B cell (primary cell): ENCODE measurements at regions not wholly inside any gene's neighbourhood (a gene's known extent, or its start where the extent isn't known, plus 50 kb on each side); places are given as distances from the start of the nearest gene placed in this dataset.

ENCODE experiments used
- ATAC-seq: fragments of 200-7000 bp; cut with Tn5 transposase; one replicate; pipeline ENCODE4 v1.10.0; 2021; ENCODE audit warnings: low read depth, mild to moderate bottlenecking, moderate number of reproducible peaks, moderate library complexity
- CTCF ChIA-PET: fragments of 350-600 bp; sonication (Branson Sonifier 250); formaldehyde crosslinking; loops from one replicate; lab custom pipeline; 2021; ENCODE audit warnings: antibody characterized with exemption, inconsistent platforms; lab: Charles Lee
- POLR2A ChIA-PET: fragments of 350-600 bp; sonication (Branson Sonifier 250); formaldehyde crosslinking; loops from one replicate; lab custom pipeline; 2021; ENCODE audit warnings: antibody characterized with exemption; lab: Charles Lee
- DNase-seq: peaks from one replicate; pipeline ENCODE4 v3.0.0; 2013
- H2AFZ ChIP-seq: 2 replicates; pipeline ENCODE4 v1.6.1; 2012; ENCODE audit warnings: mild to moderate bottlenecking, low read depth, low read length; ENCODE audit not compliant: insufficient read depth, poor library complexity, severe bottlenecking
- H3K27ac ChIP-seq, 2 donors: 1 replicate in 1 of 2; 2 replicates in 1 of 2; pipeline ENCODE4 v1.5.1; 2012 to 2013; ENCODE audit warnings: low read length in 2 of 2, mild to moderate bottlenecking in 2 of 2, moderate library complexity in 1 of 2
- H3K27me3 ChIP-seq, 4 experiments: fragments of 200-600 bp in 1 of 4; sonication (generic) in 1 of 4; replicated peaks in 1 of 4; 1 replicate in 2 of 4; 2 replicates in 2 of 4; pipeline versions ENCODE4 v1.6.1 to v1.7.0; 2013 to 2016; ENCODE audit warnings: low read length in 3 of 4, mild to moderate bottlenecking in 2 of 4, mixed read lengths in 1 of 4, moderate library complexity in 1 of 4; ENCODE audit not compliant: insufficient read depth in 4 of 4, control insufficient read depth in 3 of 4; ENCODE audit errors: control extremely low read depth in 1 of 4
- H3K36me3 ChIP-seq, 2 experiments: replicated peaks in 1 of 2; 1 replicate in 1 of 2; 2 replicates in 1 of 2; pipeline versions ENCODE4 v1.6.1 to v1.7.1; 2013; ENCODE audit warnings: low read length in 1 of 2; ENCODE audit not compliant: insufficient read depth in 2 of 2, control insufficient read depth in 1 of 2; ENCODE audit errors: control extremely low read depth in 1 of 2, extremely low read depth in 1 of 2
- H3K4me1 ChIP-seq, 2 donors: fragments of 200-600 bp in 1 of 2; sonication (generic) in 1 of 2; 1 replicate in 1 of 2; 2 replicates in 1 of 2; pipeline versions ENCODE4 v1.5.1 to v1.6.1; 2013 to 2017; ENCODE audit warnings: low read length in 2 of 2; ENCODE audit not compliant: control insufficient read depth in 2 of 2, insufficient read depth in 2 of 2
- H3K4me2 ChIP-seq: replicated peaks from 2 replicates; pipeline ENCODE3; 2012; ENCODE audit warnings: mild to moderate bottlenecking, low read depth, low read length; ENCODE audit not compliant: poor library complexity, severe bottlenecking
- H3K4me3 ChIP-seq, 5 experiments: fragments of 200-600 bp in 1 of 5; sonication (generic) in 1 of 5; 1 replicate in 3 of 5; 2 replicates in 2 of 5; pipeline versions ENCODE4 v1.5.1 to v1.7.0; 2011 to 2016; ENCODE audit warnings: low read length in 4 of 5, mild to moderate bottlenecking in 4 of 5, low read depth in 2 of 5, control low read depth in 1 of 5, moderate library complexity in 1 of 5; ENCODE audit not compliant: insufficient read depth in 1 of 5; ENCODE audit errors: control extremely low read depth in 1 of 5, extremely low read depth in 1 of 5
- H3K79me2 ChIP-seq: fragments of 200-600 bp; sonication (generic); one replicate; pipeline ENCODE4 v1.6.0; 2016; ENCODE audit warnings: low read length; ENCODE audit not compliant: control insufficient read depth, insufficient read depth
- H3K9ac ChIP-seq: fragments of 200-600 bp; sonication (generic); 2 replicates; pipeline ENCODE4 v1.6.1; 2017; ENCODE audit warnings: mild to moderate bottlenecking, low read length, moderate library complexity
- H3K9me3 ChIP-seq, 3 donors: one replicate each; pipeline versions ENCODE4 v1.6.1 to v1.7.1; 2013; ENCODE audit warnings: low read length in 2 of 3; ENCODE audit not compliant: control insufficient read depth in 2 of 3, insufficient read depth in 1 of 3; ENCODE audit errors: control extremely low read depth in 1 of 3
- H4K20me1 ChIP-seq: 2 replicates; pipeline ENCODE4 v1.6.0; 2012; ENCODE audit warnings: mild to moderate bottlenecking, low read length; ENCODE audit not compliant: insufficient read depth, control insufficient read depth, poor library complexity, severe bottlenecking
- H3K27ac Mint-ChIP-seq: one replicate; pipeline ENCODE4 v1.8.0; 2021; ENCODE audit warnings: mixed read lengths
- H3K27me3 Mint-ChIP-seq: one replicate; pipeline ENCODE4 v1.8.0; 2021; ENCODE audit warnings: mixed read lengths
- H3K4me1 Mint-ChIP-seq: one replicate; pipeline ENCODE4 v1.8.0; 2021; ENCODE audit warnings: mixed read lengths
- H3K4me3 Mint-ChIP-seq: one replicate; pipeline ENCODE4 v1.8.0; 2021; ENCODE audit warnings: mixed read lengths
- H3K9me3 Mint-ChIP-seq: one replicate; pipeline ENCODE4 v1.8.0; 2022; ENCODE audit warnings: mixed read lengths; ENCODE audit not compliant: insufficient read depth
- EZH2 ChIP-seq: IDR thresholded peaks from 2 replicates; pipeline ENCODE4 v1.6.1; 2012; ENCODE audit warnings: borderline replicate concordance, low read depth, mild to moderate bottlenecking, moderate library complexity, low read length; ENCODE audit not compliant: insufficient read depth, poor library complexity, severe bottlenecking
- WGBS: methylation state at CpG from one replicate; pipeline ENCODE4 v1.1.5; 2013; ENCODE audit warnings: missing lambda C conversion rate; ENCODE audit not compliant: insufficient coverage; 5-methylcytosine and 5-hydroxymethylcytosine counted together
- intact Hi-C: fragments of 100-400 bp; cut with micrococcal nuclease; formaldehyde crosslinking; loops from one replicate; pipeline ENCODE4 v1.10.0; 2022
- TF ChIP-seq, protein P1 (sequence below): fragments of 200-600 bp; IDR thresholded peaks from one replicate; pipeline ENCODE4 v1.8.0; 2022; ENCODE audit warnings: antibody characterized with exemption, mild to moderate bottlenecking

DNA sequence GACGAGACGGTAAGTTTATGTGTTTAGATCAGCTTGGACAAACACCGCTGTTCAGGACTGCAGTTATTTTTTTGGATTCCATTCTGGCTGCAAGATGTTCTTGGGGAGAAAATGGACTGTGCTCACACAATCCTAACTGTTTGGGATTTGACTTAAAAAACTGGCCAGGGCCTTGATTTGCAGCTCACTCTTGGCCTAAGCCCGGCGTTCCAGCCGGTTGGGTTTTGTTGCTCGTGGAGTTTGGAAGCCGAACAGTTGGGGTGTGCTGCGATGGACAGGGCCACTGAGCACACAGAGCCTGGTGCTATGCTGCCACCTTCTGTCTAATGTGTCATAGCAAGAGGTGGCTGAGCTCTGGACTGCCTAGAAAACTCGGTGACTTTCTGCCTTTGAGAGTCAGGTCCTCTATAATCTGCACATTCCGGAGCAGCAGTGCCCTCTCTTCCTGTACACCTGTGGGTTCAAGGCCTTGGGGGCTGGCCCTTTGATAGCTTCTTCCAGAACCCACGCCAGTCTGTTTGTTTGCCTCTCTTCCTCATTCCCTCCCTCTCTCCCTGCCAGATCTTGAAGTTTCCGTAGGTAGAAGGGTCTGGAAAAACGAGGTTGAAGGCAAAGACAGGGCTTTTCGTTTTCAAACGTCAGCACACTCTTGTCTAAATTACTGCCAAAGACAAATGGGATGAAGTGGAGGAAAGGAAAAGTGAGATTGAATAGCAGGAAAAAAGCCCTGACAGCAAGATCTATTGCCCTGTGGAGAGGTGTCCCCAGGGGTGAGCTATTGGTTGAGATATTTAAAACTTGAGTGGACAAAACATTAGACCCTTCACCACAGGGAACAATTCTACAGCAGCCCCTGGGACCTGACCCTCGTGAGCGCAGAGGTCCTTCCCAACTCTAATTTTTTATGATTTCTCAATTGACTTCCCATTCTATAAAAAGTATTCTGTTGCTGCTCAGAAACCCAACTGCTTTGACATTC, 167.5 kb upstream of the HABP2 start:
- Histone ChIP-seq H3K27me3 (peaks cover 0 to 8% (median 0%) of the 10 kb centered on the region in 4 experiments), H4K20me1 (no peaks in the 10 kb centered on the region), H3K9ac (no peak overlapping the region), H3K4me3 (no peak overlapping the region), H3K4me2 (no peak overlapping the region), H2AFZ (peak overlapping the region; percentile 48), H3K4me1 (peaks cover 17% of the 10 kb centered on the region in 2 donors), H3K27ac (no peak overlapping the region), H3K36me3 (no peaks in the 10 kb centered on the region), H3K9me3 (no peaks in the 10 kb centered on the region), H3K79me2 (no peaks in the 10 kb centered on the region)
- ChIA-PET POLR2A (no interaction called here), CTCF (interaction anchor here (0.9 to 1.6 kb wide), 8 partner anchors 10 to 913 kb away, joined by 3 to 11 read pairs (median 5); no protein-coding TSS in a partner anchor)
- Mint-ChIP-seq H3K4me1 (peaks cover 18% of the 10 kb centered on the region), H3K4me3 (no peak overlapping the region), H3K27me3 (peaks cover 23% of the 10 kb centered on the region), H3K27ac (no peak overlapping the region), H3K9me3 (no peaks in the 10 kb centered on the region)
- DNase-seq = peak; percentile 60
- WGBS = 22% methylated on average over 11 of the region's 18 CpGs
- ATAC-seq = peak; percentile 47
- intact Hi-C loops = no loop called here
- no peak for TF ChIP-seq EZH2
- TF ChIP-seq, protein P1, sequence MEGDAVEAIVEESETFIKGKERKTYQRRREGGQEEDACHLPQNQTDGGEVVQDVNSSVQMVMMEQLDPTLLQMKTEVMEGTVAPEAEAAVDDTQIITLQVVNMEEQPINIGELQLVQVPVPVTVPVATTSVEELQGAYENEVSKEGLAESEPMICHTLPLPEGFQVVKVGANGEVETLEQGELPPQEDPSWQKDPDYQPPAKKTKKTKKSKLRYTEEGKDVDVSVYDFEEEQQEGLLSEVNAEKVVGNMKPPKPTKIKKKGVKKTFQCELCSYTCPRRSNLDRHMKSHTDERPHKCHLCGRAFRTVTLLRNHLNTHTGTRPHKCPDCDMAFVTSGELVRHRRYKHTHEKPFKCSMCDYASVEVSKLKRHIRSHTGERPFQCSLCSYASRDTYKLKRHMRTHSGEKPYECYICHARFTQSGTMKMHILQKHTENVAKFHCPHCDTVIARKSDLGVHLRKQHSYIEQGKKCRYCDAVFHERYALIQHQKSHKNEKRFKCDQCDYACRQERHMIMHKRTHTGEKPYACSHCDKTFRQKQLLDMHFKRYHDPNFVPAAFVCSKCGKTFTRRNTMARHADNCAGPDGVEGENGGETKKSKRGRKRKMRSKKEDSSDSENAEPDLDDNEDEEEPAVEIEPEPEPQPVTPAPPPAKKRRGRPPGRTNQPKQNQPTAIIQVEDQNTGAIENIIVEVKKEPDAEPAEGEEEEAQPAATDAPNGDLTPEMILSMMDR = peak; percentile 55

- no peak overlapping the region for H3K9ac ChIP-seq
- ChIA-PET CTCF (interaction anchor here (1.0 to 1.6 kb wide), 4 partner anchors 33 to 914 kb away, joined by 3 to 11 read pairs (median 4); no protein-coding TSS in a partner anchor), POLR2A (no interaction called here)
- ATAC-seq (no peak), DNase-seq (no peak)
- Mint-ChIP-seq H3K4me1 (peaks cover 18% of the 10 kb centered on the region), H3K27me3 (peaks cover 24% of the 10 kb centered on the region), H3K4me3 (no peak overlapping the region), H3K27ac (no peak overlapping the region), H3K9me3 (no peaks in the 10 kb centered on the region)
- H4K20me1 ChIP-seq = no peaks in the 10 kb centered on the region
- H2AFZ ChIP-seq = no peak overlapping the region
- 100% methylated on average over 2 of the region's 3 CpGs for WGBS
- no peaks in the 10 kb centered on the region for H3K79me2 ChIP-seq
- no peak overlapping the region for H3K4me2 ChIP-seq
- peaks cover 17% of the 10 kb centered on the region in 2 donors for H3K4me1 ChIP-seq
- intact Hi-C loops = no loop called here
- H3K36me3 ChIP-seq = no peaks in the 10 kb centered on the region
- H3K27me3 ChIP-seq = peaks cover 0 to 8% (median 0%) of the 10 kb centered on the region in 4 experiments
- H3K4me3 ChIP-seq = no peak overlapping the region
- H3K27ac ChIP-seq = no peak overlapping the region
- TF ChIP-seq EZH2 = no peak
- TF ChIP-seq, protein P1 = no peak
- no peaks in the 10 kb centered on the region for H3K9me3 ChIP-seq
These were observed 166.8 kb upstream of the HABP2 start for GRCh38 chr10:113386005-113386404.
